ENCODE measurements at regions not wholly inside any gene's neighbourhood (a gene's known extent, or its start where the extent isn't known, plus 50 kb on each side); places are given as distances from the start of the nearest gene placed in this dataset.

- TF ChIP-seq ZNF571 (tag by site-specific recombination; IDR thresholded peaks at IDR 0.05) (no peak), SCRT2 (tag by site-specific recombination; IDR thresholded peaks at IDR 0.05) (no peak), YY1 (tag by site-specific recombination; IDR thresholded peaks at IDR 0.05) (no peak), OSR2 (tag by site-specific recombination; IDR thresholded peaks at IDR 0.05) (no peak)
- TF ChIP-seq, protein P1, sequence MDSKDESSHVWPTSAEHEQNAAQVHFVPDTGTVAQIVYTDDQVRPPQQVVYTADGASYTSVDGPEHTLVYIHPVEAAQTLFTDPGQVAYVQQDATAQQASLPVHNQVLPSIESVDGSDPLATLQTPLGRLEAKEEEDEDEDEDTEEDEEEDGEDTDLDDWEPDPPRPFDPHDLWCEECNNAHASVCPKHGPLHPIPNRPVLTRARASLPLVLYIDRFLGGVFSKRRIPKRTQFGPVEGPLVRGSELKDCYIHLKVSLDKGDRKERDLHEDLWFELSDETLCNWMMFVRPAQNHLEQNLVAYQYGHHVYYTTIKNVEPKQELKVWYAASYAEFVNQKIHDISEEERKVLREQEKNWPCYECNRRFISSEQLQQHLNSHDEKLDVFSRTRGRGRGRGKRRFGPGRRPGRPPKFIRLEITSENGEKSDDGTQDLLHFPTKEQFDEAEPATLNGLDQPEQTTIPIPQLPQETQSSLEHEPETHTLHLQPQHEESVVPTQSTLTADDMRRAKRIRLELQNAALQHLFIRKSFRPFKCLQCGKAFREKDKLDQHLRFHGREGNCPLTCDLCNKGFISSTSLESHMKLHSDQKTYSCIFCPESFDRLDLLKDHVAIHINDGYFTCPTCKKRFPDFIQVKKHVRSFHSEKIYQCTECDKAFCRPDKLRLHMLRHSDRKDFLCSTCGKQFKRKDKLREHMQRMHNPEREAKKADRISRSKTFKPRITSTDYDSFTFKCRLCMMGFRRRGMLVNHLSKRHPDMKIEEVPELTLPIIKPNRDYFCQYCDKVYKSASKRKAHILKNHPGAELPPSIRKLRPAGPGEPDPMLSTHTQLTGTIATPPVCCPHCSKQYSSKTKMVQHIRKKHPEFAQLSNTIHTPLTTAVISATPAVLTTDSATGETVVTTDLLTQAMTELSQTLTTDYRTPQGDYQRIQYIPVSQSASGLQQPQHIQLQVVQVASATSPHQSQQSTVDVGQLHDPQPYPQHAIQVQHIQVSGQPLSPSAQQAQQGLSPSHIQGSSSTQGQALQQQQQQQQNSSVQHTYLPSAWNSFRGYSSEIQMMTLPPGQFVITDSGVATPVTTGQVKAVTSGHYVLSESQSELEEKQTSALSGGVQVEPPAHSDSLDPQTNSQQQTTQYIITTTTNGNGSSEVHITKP (tag by site-specific recombination; IDR thresholded peaks at IDR 0.05) = no peak
Measured at GRCh38 chr1:98496256-98496995, 165.1 kb upstream of the SNX7 start (continued).

DNA sequence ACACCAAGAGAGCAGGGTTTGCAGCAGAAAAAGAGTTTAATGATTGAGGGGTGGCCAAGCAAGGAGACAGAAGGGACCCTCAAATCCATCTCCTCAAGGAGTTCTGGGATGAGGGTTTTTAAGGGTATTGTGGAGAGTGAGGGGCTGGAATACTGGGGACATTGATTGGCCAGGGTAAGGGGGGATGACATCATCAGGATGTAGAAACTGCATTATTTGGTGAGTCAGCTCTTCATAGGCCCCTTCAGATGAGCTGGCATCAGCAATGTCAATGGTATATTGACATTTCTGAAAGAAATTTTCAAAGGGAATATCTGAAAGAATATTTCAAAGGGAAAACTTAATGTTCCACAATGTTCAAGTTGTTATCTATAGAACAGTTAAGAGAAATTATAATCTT lies 168.1 kb upstream of the SNX7 start:
- H3K9me3 ChIP-seq (ENCODE audit: control insufficient read depth, insufficient read depth, low read depth, low read length) = no peaks in the 10 kb centered on the region
- TF ChIP-seq ZNF777 (tag by site-specific recombination; IDR thresholded peaks at IDR 0.05; ENCODE audit: borderline replicate concordance) (no peak), SP7 (tag by site-specific recombination; IDR thresholded peaks at IDR 0.05) (no peak), RBAK (tag by site-specific recombination; IDR thresholded peaks at IDR 0.05) (no peak), REPIN1 (tag by site-specific recombination; IDR thresholded peaks at IDR 0.05; ENCODE audit: low read depth) (no peak), ZNF585B (tag by site-specific recombination; IDR thresholded peaks at IDR 0.05) (no peak), SALL2 (tag by site-specific recombination; IDR thresholded peaks at IDR 0.05; ENCODE audit: borderline replicate concordance) (no peak), FEZF1 (tag by site-specific recombination; IDR thresholded peaks at IDR 0.05) (no peak), AEBP2 (tag by site-specific recombination; IDR thresholded peaks at IDR 0.05; ENCODE audit: borderline replicate concordance) (no peak), KLF1 (tag by site-specific recombination; IDR thresholded peaks at IDR 0.05) (no peak), HOXC10 (CRISPR knock-in tag; IDR thresholded peaks at IDR 0.05) (no peak), ZNF692 (tag by site-specific recombination; IDR thresholded peaks at IDR 0.05) (no peak), ZNF645 (tag by site-specific recombination; IDR thresholded peaks at IDR 0.05) (no peak), TRIM28 (IDR thresholded peaks at IDR 0.05; ENCODE audit: borderline replicate concordance, low read length) (no peak), ZNF473 (tag by site-specific recombination; IDR thresholded peaks at IDR 0.05) (no peak), ZNF114 (tag by site-specific recombination; IDR thresholded peaks at IDR 0.05) (no peak), ZNF830 (tag by site-specific recombination; IDR thresholded peaks at IDR 0.05; ENCODE audit: low read depth) (no peak), GLIS1 (tag by site-specific recombination; IDR thresholded peaks at IDR 0.05) (no peak), ZNF138 (tag by site-specific recombination; IDR thresholded peaks at IDR 0.05; ENCODE audit: borderline replicate concordance) (no peak)
- TF ChIP-seq, protein P2, sequence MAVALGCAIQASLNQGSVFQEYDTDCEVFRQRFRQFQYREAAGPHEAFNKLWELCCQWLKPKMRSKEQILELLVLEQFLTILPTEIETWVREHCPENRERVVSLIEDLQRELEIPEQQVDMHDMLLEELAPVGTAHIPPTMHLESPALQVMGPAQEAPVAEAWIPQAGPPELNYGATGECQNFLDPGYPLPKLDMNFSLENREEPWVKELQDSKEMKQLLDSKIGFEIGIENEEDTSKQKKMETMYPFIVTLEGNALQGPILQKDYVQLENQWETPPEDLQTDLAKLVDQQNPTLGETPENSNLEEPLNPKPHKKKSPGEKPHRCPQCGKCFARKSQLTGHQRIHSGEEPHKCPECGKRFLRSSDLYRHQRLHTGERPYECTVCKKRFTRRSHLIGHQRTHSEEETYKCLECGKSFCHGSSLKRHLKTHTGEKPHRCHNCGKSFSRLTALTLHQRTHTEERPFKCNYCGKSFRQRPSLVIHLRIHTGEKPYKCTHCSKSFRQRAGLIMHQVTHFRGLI (tag by site-specific recombination; IDR thresholded peaks at IDR 0.05) = no peak
- TF ChIP-seq, protein P3, sequence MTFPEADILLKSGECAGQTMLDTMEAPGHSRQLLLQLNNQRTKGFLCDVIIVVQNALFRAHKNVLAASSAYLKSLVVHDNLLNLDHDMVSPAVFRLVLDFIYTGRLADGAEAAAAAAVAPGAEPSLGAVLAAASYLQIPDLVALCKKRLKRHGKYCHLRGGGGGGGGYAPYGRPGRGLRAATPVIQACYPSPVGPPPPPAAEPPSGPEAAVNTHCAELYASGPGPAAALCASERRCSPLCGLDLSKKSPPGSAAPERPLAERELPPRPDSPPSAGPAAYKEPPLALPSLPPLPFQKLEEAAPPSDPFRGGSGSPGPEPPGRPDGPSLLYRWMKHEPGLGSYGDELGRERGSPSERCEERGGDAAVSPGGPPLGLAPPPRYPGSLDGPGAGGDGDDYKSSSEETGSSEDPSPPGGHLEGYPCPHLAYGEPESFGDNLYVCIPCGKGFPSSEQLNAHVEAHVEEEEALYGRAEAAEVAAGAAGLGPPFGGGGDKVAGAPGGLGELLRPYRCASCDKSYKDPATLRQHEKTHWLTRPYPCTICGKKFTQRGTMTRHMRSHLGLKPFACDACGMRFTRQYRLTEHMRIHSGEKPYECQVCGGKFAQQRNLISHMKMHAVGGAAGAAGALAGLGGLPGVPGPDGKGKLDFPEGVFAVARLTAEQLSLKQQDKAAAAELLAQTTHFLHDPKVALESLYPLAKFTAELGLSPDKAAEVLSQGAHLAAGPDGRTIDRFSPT (tag by site-specific recombination; IDR thresholded peaks at IDR 0.05) = no peak
- ChIA-PET CTCF (no interaction called here), POLR2A (no interaction called here)
- no peaks in the 10 kb centered on the region for H3K36me3 ChIP-seq (ENCODE audit: control insufficient read depth in 2 of 2, insufficient read depth in 1 of 2, low read length in 2 of 2)
- no peak overlapping the region for H3K27ac ChIP-seq (ENCODE audit: extremely low read depth, low read depth, low read length)
- H3K4me3 ChIP-seq (ENCODE audit: low read depth, low read length) = no peak overlapping the region
- no peaks in the 10 kb centered on the region for H3K4me1 ChIP-seq (ENCODE audit: control insufficient read depth, insufficient read depth, low read length)
